HPDE6-E6E7 (cell line): ENCODE measurements at regions not wholly inside any gene's neighbourhood (a gene's known extent, or its start where the extent isn't known, plus 50 kb on each side); places are given as distances from the start of the nearest gene placed in this dataset.

Experiments
- DNase-seq: peaks from one replicate; pipeline ENCODE4 v3.0.0; 2011; ENCODE audit warnings: missing footprints; ENCODE audit errors: extremely low spot score

DNA sequence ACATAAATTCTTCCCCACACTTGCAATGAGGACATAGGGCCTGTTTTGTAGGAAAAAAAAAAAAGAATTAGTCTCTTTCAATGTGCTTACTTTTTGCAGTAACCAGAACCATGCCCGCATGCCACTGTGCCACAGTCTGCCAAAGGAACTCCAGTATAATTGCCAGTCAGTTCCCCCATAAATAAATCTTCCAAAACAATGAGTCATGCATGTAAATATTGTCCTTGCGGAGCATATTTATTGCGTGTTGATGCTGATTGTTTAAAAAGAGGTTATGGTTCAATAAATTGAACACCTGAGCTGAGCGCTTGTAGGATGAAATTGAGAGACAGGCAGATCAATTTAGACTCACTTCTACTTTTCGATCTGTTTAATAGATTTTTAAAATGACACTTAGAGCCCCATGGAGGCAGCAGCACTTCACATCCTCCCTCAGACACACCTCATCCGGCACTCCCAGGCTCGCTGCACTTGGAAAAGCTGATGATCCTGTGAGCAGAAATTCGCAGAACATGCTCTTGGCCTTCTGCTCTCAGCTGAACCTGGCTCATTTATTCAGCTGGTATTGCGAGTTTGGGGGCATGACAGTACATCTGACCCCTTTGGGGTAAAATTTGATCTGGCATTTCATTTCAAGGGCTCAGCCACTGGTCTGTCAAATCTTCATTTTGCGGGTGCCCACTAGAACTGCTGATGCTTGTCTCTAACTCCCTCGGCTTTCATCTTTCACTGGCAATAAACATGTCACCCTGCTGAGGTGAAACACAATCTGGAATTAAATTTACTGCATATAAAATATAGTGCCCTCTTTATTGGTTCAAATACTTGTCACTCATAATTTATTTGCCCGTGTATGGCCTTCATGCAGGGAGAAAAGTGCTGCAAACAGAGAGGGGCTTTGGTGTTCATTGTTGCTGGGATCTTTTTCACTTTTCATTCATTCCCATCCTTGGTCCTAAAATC is 371.1 kb upstream of the POU3F2 start:
- DNase-seq = no peak

DNA sequence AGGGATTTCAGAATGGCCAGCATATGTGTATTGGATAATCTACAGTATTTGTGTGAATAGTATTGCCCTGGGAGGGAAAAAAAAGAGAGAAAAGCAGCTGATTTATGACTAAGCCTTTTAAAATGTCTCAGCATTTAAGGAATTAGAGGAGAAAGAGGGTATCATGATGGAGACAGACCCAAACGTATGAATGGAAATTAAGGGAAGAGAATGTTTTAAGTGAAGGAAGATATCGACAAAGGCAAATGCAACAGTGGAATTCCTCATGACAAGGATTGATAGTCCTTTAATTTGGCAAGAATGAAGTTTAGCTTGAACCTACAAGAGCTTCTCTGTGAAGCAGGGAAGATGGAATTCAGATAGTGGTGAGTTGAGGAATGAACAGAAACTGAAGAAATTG is 367.3 kb upstream of the POU3F2 start:
- no peak for DNase-seq

DNA sequence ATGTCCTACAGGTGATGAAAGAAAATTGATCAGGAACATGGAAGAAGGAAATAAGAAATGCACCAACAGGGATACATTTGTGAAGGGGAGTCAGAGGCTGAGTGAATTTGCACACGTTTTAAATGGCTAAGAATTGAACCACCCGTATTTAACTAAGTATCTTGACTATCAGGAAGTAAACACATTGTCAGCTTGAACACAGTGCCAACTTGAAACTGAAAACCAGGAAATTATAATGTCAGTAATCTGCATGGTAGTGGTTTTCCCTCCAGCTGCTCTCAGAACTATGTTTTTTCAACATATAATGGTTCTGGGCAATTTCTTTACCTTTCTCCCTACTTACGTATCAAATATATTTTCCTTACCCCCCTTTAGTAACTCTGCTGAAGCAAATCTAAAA is 366.5 kb upstream of the POU3F2 start:
- no peak for DNase-seq

DNA sequence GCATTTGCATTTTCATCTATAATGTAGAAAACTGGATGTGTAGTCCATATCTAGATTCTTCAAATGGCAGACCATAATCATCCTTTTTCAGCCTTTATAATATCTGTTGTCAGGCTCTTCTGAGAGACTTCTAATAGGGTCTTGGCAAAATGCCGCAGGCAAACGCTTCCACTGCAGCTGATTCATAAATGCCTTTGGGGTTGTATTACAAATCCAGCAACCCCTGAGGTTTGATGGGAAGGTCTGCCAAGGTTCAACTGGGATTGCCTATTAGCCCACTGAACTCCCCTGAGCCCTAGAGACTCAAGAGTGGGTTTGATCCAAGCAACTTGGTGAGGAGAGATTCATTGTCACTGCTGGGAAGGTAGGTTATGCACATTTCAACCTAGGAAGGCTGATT is 365.2 kb upstream of the POU3F2 start:
- DNase-seq = no peak

DNA sequence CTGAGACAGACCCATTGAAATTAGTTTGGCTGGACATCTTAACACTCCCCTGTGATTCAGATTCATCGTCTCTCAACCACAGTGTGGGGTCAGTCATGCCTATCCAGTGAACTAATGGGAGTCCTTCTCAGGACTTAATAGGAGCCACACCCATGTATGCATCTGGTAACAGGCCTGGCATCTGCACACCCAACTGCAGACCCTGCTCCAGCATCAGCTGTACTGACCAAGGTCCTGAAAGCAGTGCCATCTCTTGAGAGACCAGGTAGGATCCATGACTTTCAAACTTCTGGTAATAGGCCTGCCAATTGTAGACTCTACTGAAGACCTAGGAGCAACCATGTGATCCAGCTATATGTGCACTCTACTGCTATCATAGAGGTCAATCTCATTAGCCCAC is 363.6 kb upstream of the POU3F2 start:
- no peak for DNase-seq

DNA sequence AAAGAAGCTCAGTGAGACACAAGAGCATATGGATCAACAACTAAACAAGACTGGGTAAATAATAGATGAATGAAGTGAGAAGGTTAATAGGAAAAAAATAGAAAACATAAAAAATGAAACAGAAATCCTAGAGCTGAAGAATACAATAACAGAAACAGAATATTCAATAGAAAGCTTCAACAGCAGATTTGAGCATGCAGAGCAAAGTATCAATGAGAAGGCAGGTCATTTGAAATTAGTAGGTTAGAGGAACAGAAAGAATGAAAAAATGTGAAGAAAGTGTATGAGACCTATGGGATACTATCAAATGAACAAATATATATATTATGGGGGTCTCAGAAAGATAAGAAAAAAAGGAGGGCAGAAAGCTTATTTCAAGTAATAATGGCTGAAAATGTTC is 362.9 kb upstream of the POU3F2 start:
- no peak for DNase-seq

DNA sequence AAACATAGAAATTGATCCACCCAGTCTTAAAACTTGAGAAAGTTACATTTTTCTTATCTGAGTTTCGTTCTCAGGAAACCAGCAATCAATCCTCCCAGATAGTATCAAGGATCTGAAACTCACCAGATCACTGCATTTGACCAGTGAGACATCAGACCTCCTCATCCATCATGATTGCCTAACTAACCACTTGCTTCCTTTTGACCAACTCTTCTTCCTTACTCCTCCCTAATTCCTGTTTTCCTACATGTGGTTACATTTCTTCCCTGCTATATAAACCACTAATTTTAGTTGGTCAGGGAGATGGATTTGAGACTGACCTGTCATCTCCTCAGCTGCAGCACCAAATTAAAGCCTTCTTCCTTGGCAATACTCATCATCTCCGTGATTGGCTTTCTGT is 357.1 kb upstream of the POU3F2 start:
- DNase-seq = no peak

DNA sequence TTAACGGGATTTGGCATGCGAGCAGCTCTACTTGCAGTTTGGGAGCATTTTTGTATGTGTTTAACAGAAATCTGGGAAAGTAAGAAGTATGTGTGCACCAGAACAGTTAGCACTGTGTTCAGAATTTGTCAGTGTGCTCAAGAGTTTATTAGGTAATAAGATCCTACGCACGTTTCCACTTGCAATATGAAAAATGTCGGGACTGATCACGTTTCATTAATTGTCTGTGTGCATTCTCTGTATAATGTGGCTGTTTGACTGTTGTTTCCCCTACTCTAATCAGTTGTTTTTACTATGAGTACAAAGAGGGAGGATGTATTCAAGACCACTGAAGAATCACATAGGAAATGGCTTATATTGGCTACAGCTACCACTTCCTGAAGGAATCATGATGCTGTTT is 349.7 kb upstream of the POU3F2 start:
- DNase-seq = no peak

DNA sequence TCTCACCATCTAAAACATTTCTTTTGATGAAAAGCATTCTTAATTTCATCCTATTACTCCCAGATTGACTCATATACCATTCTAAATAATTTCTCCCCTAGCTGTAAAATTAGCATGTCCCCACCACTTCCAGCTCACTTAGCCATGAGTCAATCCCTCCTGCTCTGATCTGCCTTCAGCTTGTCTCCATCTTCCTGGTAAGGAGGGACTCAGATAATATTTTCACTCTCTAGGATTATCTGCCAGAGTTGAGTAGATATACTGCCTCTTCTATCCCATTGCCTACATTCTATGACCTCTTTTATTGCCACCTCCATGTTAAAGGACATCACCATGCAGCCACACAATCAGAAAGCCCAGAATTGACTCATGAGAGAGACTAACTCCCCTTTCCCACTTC is 348.8 kb upstream of the POU3F2 start:
- DNase-seq = no peak

DNA sequence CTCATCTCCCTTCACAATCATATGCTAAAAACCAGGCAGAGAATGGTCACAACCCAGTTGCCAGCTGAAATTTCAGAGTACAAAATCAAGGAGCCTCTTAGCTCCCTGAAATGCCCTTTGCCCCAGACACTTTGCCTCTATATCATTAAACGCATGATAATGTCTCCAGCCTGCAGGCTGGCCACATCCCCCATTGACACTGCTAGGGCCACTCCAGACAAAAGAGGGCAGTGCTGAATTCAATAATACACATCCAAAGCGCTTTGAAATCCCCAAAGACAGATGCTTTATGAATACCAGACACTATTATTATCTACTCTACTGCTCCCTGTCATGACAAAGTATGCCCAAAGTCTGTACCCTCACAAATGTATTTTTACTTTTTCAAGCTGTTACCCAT is 348.3 kb upstream of the POU3F2 start:
- DNase-seq = no peak

DNA sequence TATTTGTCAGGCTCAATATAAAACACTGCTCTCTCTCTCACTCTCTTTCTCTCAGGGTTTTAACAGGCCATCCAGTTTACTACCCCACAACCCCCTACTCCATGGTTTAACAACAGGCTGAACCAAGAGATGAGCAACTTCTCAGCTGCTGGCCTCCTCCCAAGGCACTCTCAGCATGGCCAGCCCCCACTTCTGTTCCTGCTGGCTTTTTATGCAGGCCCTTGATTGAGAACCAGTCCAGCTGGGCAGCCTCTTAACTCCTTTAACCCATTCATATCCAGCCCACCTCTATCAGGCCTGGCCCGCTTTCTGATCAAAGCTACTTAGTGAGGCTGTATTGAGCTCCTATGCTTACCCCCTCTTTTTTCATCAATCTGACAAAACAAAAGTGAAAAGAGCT is 346.8 kb upstream of the POU3F2 start:
- DNase-seq = no peak

DNA sequence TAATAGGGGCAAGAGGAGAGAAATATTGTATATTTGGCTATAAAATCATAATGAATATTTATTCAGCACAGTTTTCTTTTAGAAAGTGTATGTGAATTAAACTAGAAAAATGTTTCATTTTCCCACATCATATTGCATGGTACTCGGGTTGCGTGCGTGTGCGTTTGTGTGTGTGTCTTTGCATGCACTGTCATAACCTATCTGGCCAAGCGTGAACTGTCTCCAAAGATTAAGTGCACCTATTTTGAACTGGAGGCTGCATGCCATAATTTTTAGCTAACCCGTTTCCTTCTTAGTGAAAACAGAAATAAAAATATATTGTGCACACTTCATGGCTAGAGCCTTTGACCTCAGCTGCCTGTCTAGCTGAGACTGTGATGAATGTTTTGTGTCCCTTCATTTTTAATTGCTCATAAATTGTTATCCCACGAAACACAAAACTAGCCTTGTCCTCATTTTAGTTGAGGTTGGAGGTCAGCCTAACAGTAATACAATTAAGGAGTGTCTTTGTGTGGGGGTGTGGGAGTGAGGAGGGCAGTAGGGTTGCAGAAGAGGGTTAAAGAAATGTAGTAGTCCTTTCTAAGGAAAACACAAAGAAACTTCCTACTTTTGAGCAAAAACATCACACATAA is 336.1 kb upstream of the POU3F2 start:
- DNase-seq = no peak

DNA sequence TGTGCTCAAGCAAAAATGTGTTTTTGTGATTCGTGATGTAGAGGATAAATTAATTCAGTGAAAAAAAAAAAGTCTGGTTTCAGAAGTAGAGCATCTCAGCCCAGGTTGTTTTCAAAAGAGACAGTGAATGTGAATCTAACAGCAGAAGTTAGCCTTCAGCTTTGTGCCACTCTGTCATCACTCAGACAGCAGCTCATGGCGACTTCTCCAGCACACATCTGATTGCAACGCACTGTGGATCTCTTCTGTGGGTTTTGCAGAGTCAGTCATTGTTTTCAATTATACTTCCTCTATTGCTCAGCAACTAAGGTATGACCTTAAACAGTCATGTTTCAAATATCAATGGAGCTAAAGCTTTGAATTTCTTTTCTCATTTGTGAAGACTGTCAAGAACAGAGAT is 335.5 kb upstream of the POU3F2 start:
- DNase-seq = no peak

DNA sequence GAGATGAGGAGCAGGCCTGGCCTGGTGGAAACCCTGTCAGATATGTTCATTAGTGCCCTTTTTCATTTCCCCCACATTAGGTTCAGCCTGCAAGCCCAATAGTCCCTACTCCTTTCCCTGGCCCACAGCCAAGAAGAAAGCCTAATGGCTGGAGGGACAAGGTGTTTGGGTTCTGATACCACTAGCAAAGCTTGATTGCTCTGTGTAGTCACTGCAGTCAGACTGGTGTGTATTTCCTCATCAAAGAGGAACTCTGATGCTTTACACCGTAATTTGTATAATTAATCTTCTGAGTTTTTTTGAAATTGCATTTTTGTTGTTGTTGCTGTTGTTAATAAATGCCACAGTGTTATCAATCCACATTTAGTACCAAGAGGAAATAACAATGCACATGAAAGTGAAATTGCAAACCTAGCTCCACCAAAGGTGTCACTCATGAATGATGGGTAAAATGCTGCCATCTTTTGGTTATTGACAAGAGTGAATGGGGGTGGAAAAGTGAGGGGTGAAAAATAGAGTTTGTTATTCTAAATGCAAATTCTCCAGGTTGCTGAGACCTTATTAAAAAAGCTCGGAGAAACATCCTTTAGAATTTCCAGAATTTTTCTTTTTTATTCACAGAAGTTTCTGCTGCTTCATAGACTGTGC is 320.2 kb upstream of the POU3F2 start:
- DNase-seq = no peak

DNA sequence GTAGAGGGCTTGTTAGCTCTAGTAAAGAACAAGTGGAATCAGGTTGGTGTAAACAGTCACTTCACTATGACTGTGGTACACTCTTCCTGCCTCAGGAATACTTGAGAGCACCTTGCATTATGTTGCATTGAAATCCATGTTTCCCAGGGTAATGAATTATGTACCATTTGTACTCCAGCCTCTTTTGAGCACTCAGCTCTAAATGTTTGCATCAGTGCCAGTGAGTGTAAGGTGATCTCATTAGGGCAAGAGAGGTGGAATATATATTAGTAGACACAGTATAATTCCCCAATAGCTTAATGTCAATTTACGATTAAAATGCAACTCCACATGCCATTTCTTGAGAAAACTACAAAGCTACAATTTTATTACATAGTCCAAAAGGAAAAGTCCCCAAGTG is 319.6 kb upstream of the POU3F2 start:
- no peak for DNase-seq

DNA sequence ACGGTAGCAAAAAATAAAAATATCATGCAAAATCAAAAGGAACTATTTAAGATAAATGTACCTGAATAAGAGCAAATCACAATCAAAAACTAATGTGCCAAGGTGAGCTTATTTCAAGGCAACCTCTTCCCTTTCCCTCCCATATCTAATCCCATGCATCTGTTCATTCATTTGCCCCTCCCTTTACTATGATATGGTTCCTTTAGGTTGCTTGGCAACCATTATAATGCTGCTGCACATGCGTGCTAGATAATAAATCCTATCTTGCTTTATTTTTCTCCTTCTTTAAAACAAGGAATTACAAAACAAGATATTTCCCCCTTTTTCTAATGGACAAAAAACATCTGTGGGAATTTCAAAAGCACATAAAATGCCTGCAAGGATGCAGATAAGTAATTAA is 318.2 kb upstream of the POU3F2 start:
- DNase-seq = no peak

DNA sequence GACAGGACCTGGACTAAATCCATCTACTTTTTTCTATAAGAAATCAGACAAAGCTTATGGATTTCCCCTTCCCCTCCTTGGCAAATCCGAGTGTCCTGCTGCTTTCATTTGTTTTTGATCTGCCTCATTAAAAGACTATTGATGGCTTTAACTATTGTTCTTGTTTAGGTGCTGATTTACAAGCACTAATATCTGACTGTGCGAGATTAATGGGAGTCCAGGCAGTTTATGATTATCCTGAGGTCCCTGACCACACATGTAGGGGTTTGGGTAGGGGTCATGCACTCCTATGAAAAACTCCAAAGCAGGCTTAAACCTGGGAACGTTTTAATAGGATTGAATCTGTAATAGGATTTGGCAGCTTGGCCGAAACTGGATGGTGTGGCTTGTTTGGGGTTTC is 317.5 kb upstream of the POU3F2 start:
- DNase-seq = no peak

DNA sequence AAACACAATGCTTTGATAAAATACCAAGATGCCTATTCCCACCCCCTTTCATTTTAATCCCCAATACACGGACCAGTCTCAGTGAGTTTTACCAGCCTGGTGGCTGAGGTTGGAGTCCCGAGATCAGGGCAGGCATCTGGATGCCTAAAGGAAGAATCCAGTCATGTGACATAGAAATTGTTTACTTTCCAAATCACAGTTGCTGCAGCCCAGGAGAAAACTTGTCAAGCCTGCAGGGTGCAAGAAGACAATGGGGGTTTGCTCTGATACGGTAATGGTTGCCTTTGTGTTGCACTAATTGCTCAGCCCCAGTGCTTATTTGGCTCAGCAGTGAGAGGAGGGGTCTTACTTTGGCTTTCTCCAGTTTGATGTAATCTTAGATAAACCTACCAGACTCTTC is 308.5 kb upstream of the POU3F2 start:
- DNase-seq = no peak

DNA sequence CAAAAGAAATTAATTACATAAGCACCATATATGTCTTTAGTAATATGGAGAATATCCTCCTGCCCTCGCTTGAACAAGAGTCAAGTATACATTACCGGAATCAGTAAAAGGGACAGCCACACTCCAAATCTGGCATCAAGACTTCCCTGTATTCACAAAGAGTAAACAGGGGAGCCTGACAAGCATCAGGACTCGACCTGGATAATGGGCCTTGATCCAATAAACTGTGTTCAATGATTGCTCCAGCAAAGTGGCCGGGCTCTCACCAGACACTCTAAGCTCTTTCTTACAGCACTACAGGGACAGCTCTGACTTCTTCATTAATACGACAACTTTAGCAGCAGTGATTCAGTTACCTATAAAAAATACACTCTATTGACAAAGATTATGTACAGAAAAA is 307.9 kb upstream of the POU3F2 start:
- DNase-seq = no peak

DNA sequence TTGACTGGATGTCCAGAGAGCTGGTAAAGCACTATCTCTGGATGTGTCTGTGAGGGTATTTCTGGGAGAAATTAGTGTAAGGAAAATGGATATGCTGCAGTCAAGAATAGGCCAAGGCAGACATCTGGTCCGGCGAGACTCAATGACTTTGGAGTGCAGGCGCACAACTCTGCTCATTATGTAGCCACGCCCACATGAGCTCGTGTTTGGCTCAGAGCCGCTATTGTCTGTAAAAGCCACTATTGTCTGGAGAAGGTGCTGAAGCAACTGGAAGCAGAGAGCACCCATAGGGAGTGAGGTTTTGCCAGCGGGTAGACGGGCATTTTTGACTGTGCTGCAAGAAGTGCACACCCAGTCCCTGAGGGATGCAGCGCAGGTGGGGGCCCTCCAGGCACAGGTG is 305.0 kb upstream of the POU3F2 start:
- no peak for DNase-seq

DNA sequence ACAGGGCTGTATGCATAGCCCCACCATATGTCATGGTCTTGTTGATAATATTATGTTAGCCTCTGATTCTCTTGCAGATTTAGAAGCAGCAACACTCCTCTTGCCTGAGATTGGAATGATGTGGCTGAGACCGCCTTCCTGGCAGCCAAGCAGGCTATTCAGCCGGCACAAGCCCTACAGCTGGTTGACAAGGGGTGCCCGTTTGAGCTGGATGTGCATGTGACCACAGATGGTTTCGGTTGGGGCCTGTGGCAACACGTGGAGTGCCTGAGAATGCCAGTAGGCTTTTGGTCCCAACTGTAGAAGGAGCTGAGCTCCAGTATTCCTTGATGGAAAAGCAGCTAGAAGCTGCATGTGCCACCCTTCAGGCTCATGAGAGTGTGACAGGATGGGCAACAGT is 303.6 kb upstream of the POU3F2 start:
- no peak for DNase-seq

DNA sequence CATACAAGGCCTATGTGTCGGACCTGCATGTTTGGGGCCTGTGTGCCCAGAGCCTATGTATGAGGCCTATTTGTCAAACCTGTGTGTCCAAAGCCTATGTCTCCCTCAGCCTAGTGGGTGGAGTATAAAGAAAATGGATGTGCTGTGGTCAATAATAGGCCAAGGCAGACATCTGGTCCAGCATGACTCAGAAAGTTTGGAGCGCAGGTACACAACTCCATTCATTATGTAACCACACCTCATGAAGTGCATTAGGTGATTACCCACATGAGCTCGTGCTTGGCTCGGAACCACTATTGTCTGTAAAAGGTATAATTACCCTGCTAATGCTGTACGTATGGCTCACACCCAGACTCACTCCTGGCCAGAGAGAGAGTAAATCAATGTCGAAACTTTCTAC is 302.4 kb upstream of the POU3F2 start:
- DNase-seq = no peak

DNA sequence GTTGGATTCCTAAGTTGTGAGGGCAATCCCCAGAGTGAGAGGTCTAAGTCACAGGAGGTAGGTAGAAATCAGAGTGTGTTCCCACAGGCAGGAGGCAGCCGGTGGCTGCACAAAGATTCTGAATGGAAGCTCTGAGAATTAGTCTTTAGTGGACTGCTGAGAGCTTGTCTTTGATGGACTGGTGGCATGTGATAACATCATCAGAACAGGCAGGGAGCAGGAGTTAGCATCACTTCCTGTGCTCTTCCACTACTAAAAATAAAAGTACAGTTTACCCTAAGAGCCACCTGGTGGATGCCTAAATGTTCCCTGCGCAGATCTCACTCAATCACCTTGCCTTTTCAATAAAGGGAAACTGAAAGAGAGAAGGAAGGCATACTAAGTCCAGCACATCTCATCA is 294.6 kb upstream of the POU3F2 start:
- DNase-seq = no peak
